ENCODE measurements at regions not wholly inside any gene's neighbourhood (a gene's known extent, or its start where the extent isn't known, plus 50 kb on each side); places are given as distances from the start of the nearest gene placed in this dataset.

DNA sequence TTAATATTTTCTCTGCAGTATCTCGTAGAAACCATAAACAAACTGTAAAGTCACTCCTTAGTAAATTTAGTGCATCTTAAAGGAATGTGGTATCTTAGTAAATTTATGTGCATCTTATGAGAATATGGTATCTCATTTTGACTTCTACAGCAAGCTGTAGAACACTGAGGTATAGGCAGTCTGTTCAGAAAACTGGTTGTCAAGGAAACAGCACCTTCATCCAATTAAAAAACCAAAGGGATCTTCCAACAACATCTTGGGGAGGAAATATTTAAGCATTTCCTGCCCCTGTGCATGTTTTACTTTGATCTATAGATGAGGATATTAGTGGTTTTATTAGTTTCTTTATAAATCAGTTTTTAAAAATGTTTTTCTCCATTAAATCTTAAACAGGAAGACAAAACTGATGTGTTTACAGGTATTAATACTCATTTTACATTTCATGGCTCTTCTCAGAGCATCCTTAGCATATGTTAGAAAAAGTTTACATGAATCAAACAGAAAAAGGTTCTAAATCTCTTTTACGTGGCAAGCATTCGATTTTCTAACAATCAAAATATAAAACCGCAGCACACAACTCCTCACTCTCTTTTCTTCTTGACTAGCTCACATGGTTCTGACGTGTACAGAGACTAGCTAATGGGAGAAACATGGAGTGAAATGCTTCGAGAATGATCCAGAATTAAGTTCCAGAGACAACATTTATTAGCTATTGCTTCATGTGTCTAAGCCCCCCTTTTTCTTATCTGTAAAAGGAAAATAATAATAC lies 668.8 kb downstream of the PTPRC start:
- TF ChIP-seq, protein P1, sequence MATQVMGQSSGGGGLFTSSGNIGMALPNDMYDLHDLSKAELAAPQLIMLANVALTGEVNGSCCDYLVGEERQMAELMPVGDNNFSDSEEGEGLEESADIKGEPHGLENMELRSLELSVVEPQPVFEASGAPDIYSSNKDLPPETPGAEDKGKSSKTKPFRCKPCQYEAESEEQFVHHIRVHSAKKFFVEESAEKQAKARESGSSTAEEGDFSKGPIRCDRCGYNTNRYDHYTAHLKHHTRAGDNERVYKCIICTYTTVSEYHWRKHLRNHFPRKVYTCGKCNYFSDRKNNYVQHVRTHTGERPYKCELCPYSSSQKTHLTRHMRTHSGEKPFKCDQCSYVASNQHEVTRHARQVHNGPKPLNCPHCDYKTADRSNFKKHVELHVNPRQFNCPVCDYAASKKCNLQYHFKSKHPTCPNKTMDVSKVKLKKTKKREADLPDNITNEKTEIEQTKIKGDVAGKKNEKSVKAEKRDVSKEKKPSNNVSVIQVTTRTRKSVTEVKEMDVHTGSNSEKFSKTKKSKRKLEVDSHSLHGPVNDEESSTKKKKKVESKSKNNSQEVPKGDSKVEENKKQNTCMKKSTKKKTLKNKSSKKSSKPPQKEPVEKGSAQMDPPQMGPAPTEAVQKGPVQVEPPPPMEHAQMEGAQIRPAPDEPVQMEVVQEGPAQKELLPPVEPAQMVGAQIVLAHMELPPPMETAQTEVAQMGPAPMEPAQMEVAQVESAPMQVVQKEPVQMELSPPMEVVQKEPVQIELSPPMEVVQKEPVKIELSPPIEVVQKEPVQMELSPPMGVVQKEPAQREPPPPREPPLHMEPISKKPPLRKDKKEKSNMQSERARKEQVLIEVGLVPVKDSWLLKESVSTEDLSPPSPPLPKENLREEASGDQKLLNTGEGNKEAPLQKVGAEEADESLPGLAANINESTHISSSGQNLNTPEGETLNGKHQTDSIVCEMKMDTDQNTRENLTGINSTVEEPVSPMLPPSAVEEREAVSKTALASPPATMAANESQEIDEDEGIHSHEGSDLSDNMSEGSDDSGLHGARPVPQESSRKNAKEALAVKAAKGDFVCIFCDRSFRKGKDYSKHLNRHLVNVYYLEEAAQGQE (IDR thresholded peaks at IDR 0.05; ENCODE audit: borderline replicate concordance): no peak
- TF ChIP-seq, protein P2, sequence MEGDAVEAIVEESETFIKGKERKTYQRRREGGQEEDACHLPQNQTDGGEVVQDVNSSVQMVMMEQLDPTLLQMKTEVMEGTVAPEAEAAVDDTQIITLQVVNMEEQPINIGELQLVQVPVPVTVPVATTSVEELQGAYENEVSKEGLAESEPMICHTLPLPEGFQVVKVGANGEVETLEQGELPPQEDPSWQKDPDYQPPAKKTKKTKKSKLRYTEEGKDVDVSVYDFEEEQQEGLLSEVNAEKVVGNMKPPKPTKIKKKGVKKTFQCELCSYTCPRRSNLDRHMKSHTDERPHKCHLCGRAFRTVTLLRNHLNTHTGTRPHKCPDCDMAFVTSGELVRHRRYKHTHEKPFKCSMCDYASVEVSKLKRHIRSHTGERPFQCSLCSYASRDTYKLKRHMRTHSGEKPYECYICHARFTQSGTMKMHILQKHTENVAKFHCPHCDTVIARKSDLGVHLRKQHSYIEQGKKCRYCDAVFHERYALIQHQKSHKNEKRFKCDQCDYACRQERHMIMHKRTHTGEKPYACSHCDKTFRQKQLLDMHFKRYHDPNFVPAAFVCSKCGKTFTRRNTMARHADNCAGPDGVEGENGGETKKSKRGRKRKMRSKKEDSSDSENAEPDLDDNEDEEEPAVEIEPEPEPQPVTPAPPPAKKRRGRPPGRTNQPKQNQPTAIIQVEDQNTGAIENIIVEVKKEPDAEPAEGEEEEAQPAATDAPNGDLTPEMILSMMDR (IDR thresholded peaks at IDR 0.05; ENCODE audit: poor library complexity, severe bottlenecking): no peak
- TF ChIP-seq EP300 (conservative IDR thresholded peaks at IDR 0.05; ENCODE audit: poor library complexity, severe bottlenecking) (no peak), SMC3 (conservative IDR thresholded peaks at IDR 0.05; ENCODE audit: poor library complexity) (no peak), EZH2 (IDR thresholded peaks at IDR 0.05; ENCODE audit: borderline replicate concordance, insufficient read depth, low read length, poor library complexity, severe bottlenecking) (no peak), TAF1 (IDR thresholded peaks at IDR 0.05; ENCODE audit: low read depth) (no peak), POLR2AphosphoS5 (IDR thresholded peaks at IDR 0.05) (no peak), RAD21 (conservative IDR thresholded peaks at IDR 0.05) (no peak)

Data from neural cell (in vitro differentiated cells).